Vagina (tissue), 2 donors: ENCODE measurements at regions not wholly inside any gene's neighbourhood (a gene's known extent, or its start where the extent isn't known, plus 50 kb on each side); places are given as distances from the start of the nearest gene placed in this dataset.

Experiments
- DNase-seq, 2 donors: peaks; one replicate each; pipeline ENCODE4 v3.0.0-alpha.2; 2017; ENCODE audit errors: extremely low spot score in 2 of 2
- H3K27ac ChIP-seq: fragments of 200-600 bp; sonication (generic); one replicate; pipeline ENCODE4 v1.5.1; 2019
- H3K27me3 ChIP-seq: fragments of 200-600 bp; sonication (generic); one replicate; pipeline ENCODE4 v1.5.1; 2019
- H3K36me3 ChIP-seq, 2 donors: fragments of 200-600 bp; sonication (generic); one replicate each; pipeline ENCODE4 v1.5.1; 2017 to 2019
- H3K4me1 ChIP-seq: fragments of 200-600 bp; sonication (generic); one replicate; pipeline ENCODE4 v1.5.1; 2019
- H3K4me3 ChIP-seq, 2 donors: fragments of 200-600 bp; sonication (generic); 1 replicate in 1 of 2; 2 replicates in 1 of 2; pipeline ENCODE4 v1.5.1; 2016 to 2019
- H3K9me3 ChIP-seq: fragments of 200-600 bp; sonication (generic); one replicate; pipeline ENCODE4 v1.5.1; 2019
- POLR2A ChIP-seq, 2 donors: fragments of 450-650 bp; IDR thresholded peaks; one replicate each; pipeline ENCODE4 v1.6.1; 2017; ENCODE audit warnings: antibody characterized with exemption in 2 of 2, mild to moderate bottlenecking in 2 of 2, moderate library complexity in 2 of 2
- POLR2AphosphoS5 ChIP-seq, 2 donors: sonication (generic); formaldehyde crosslinking; IDR thresholded peaks; one replicate each; pipeline ENCODE4 v1.9.0; 2017; ENCODE audit warnings: antibody characterized with exemption in 2 of 2, mild to moderate bottlenecking in 2 of 2, low read depth in 1 of 2; ENCODE audit not compliant: insufficient read depth in 1 of 2
- intact Hi-C: fragments of 100-400 bp; cut with DNase I; formaldehyde crosslinking; loops from one replicate; pipeline ENCODE4 v1.15.1; 2023
- TF ChIP-seq, protein P1 (sequence below), 3 experiments: fragments of 450-650 bp in 2 of 3; fragments of 200-600 bp in 1 of 3; sonication (generic) in 1 of 3; IDR thresholded peaks; one replicate each; pipeline ENCODE4 v1.5.1; 2017 to 2019; ENCODE audit warnings: antibody characterized with exemption in 3 of 3, mild to moderate bottlenecking in 2 of 3, moderate library complexity in 2 of 3

- H3K27me3 ChIP-seq: no peaks in the 10 kb centered on the region
- no peaks in the 10 kb centered on the region for H3K9me3 ChIP-seq
- no peak for DNase-seq
- H3K4me3 ChIP-seq: no peak overlapping the region
- no peak overlapping the region for H3K27ac ChIP-seq
- TF ChIP-seq POLR2A (IDR thresholded peaks at IDR 0.05) (no peak), POLR2AphosphoS5 (IDR thresholded peaks at IDR 0.05; ENCODE audit: insufficient read depth in 1 of 2, low read depth in 1 of 2) (peak in 1 of 2 donors; percentile 64)
- intact Hi-C loops: no loop called here
- no peaks in the 10 kb centered on the region for H3K36me3 ChIP-seq
- peaks cover 7% of the 10 kb centered on the region for H3K4me1 ChIP-seq
These were observed 603.2 kb upstream of the KCNMB2 start for GRCh38 chr3:177932750-177933660.

GRCh38 chr3:177934001-177934891 lies 602.0 kb upstream of the KCNMB2 start:
- TF ChIP-seq POLR2AphosphoS5 (IDR thresholded peaks at IDR 0.05; ENCODE audit: insufficient read depth in 1 of 2, low read depth in 1 of 2): no peak
- TF ChIP-seq, protein P1, sequence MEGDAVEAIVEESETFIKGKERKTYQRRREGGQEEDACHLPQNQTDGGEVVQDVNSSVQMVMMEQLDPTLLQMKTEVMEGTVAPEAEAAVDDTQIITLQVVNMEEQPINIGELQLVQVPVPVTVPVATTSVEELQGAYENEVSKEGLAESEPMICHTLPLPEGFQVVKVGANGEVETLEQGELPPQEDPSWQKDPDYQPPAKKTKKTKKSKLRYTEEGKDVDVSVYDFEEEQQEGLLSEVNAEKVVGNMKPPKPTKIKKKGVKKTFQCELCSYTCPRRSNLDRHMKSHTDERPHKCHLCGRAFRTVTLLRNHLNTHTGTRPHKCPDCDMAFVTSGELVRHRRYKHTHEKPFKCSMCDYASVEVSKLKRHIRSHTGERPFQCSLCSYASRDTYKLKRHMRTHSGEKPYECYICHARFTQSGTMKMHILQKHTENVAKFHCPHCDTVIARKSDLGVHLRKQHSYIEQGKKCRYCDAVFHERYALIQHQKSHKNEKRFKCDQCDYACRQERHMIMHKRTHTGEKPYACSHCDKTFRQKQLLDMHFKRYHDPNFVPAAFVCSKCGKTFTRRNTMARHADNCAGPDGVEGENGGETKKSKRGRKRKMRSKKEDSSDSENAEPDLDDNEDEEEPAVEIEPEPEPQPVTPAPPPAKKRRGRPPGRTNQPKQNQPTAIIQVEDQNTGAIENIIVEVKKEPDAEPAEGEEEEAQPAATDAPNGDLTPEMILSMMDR (IDR thresholded peaks at IDR 0.05): no peak
- no peak for TF ChIP-seq POLR2A (IDR thresholded peaks at IDR 0.05)
- no peaks in the 10 kb centered on the region for H3K9me3 ChIP-seq
- no peak overlapping the region for H3K27ac ChIP-seq
- H3K4me3 ChIP-seq: no peak overlapping the region
- H3K36me3 ChIP-seq: no peaks in the 10 kb centered on the region
- H3K27me3 ChIP-seq: no peaks in the 10 kb centered on the region
- DNase-seq: no peak
- H3K4me1 ChIP-seq: no peaks in the 10 kb centered on the region
- intact Hi-C loops: no loop called here

- Histone ChIP-seq H3K27ac (no peak overlapping the region), H3K36me3 (no peaks in the 10 kb centered on the region), H3K4me3 (no peak overlapping the region), H3K27me3 (no peaks in the 10 kb centered on the region), H3K9me3 (no peaks in the 10 kb centered on the region), H3K4me1 (no peaks in the 10 kb centered on the region)
- DNase-seq: no peak
- TF ChIP-seq POLR2AphosphoS5 (IDR thresholded peaks at IDR 0.05; ENCODE audit: insufficient read depth in 1 of 2, low read depth in 1 of 2) (no peak), POLR2A (IDR thresholded peaks at IDR 0.05) (no peak)
- TF ChIP-seq, protein P1 (IDR thresholded peaks at IDR 0.05): no peak
- intact Hi-C loops: no loop called here
These were observed 601.2 kb upstream of the KCNMB2 start for GRCh38 chr3:177935047-177935446.

GRCh38 chr3:177936721-177937120 lies 599.5 kb upstream of the KCNMB2 start:
- no peaks in the 10 kb centered on the region for H3K27me3 ChIP-seq
- TF ChIP-seq POLR2A (IDR thresholded peaks at IDR 0.05) (no peak), POLR2AphosphoS5 (IDR thresholded peaks at IDR 0.05; ENCODE audit: insufficient read depth in 1 of 2, low read depth in 1 of 2) (no peak)
- H3K27ac ChIP-seq: no peak overlapping the region
- no peaks in the 10 kb centered on the region for H3K9me3 ChIP-seq
- no peaks in the 10 kb centered on the region for H3K4me1 ChIP-seq
- intact Hi-C loops: no loop called here
- no peak for DNase-seq
- no peak overlapping the region for H3K4me3 ChIP-seq
- no peaks in the 10 kb centered on the region for H3K36me3 ChIP-seq

- Histone ChIP-seq H3K4me3 (no peak overlapping the region), H3K4me1 (no peaks in the 10 kb centered on the region), H3K27me3 (no peaks in the 10 kb centered on the region), H3K27ac (no peak overlapping the region), H3K36me3 (no peaks in the 10 kb centered on the region), H3K9me3 (no peaks in the 10 kb centered on the region)
- intact Hi-C loops: no loop called here
- TF ChIP-seq, protein P1 (IDR thresholded peaks at IDR 0.05): no peak
- no peak for TF ChIP-seq POLR2AphosphoS5 (IDR thresholded peaks at IDR 0.05; ENCODE audit: insufficient read depth in 1 of 2, low read depth in 1 of 2)
- no peak for TF ChIP-seq POLR2A (IDR thresholded peaks at IDR 0.05)
- DNase-seq: no peak
These were observed 593.3 kb upstream of the KCNMB2 start for GRCh38 chr3:177942911-177943310.
